ENCODE measurements at regions not wholly inside any gene's neighbourhood (a gene's known extent, or its start where the extent isn't known, plus 50 kb on each side); places are given as distances from the start of the nearest gene placed in this dataset.

DNA sequence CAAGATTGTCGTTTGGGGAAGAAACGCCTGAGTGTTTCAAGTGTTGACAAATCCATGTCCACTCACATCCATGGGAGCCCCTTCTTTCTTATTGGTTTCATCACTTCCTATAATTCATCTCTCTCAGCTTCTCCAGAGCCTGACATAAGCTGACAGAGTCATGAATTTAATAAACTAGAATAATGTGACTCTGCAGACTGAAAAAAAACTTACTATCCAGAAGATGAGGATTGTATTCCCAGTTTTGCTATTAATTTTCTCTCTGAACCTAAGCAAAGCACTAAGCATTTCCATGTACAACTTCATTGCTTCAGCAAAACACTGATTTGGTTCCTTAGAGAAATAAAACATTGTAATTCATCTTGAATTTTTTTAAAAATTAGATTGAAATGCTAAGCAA lies 691.8 kb downstream of the MTRR start (continued):
- no peak for TF ChIP-seq CHD2 (IDR thresholded peaks at IDR 0.05; ENCODE audit: low read length)
- no peak for TF ChIP-seq USF2 (IDR thresholded peaks at IDR 0.05; ENCODE audit: low read length)

All from H1 (cell line).